Kidney (tissue), 13 donors: ENCODE measurements at regions not wholly inside any gene's neighbourhood (a gene's known extent, or its start where the extent isn't known, plus 50 kb on each side); places are given as distances from the start of the nearest gene placed in this dataset.
A peak's percentile ranks its signal among the peaks of the same experiment; 100 is the strongest.

Source experiments
- DNase-seq, 5 donors: peaks; one replicate each; pipeline ENCODE4 v3.0.0-alpha.2; 2013 to 2020
- FAIRE-seq: peaks from 2 replicates; lab custom pipeline; 2012; peaks lifted over from hg19 to GRCh38; lab: Jason Lieb, UNC
- H3K27ac ChIP-seq, 2 donors: one replicate each; pipeline ENCODE4 v1.7.0; 2013; ENCODE audit warnings: low read depth in 2 of 2, low read length in 2 of 2, inconsistent platforms in 1 of 2
- H3K27me3 ChIP-seq: one replicate; pipeline ENCODE4 v1.7.1; 2013; ENCODE audit warnings: low read length, inconsistent platforms; ENCODE audit not compliant: control insufficient read depth, insufficient read depth
- H3K36me3 ChIP-seq, 3 donors: one replicate each; pipeline versions ENCODE4 v1.7.0 to v1.7.1; 2013; ENCODE audit warnings: low read length in 3 of 3, control low read depth in 1 of 3, inconsistent platforms in 1 of 3; ENCODE audit not compliant: insufficient read depth in 3 of 3, control insufficient read depth in 2 of 3
- H3K4me1 ChIP-seq, 3 donors: one replicate each; pipeline versions ENCODE4 v1.7.0 to v1.7.1; 2013; ENCODE audit warnings: low read length in 3 of 3, inconsistent platforms in 1 of 3, low read depth in 1 of 3; ENCODE audit not compliant: control insufficient read depth in 2 of 3, insufficient read depth in 2 of 3
- H3K4me3 ChIP-seq, 3 donors: one replicate each; pipeline versions ENCODE4 v1.7.0 to v1.8.1; 2013; ENCODE audit warnings: low read length in 3 of 3, control low read depth in 1 of 3, inconsistent platforms in 1 of 3
- H3K9ac ChIP-seq, 3 donors: one replicate each; pipeline versions ENCODE4 v1.7.0 to v1.7.1; 2013; ENCODE audit warnings: low read length in 3 of 3, control low read depth in 1 of 3, inconsistent platforms in 1 of 3
- H3K9me3 ChIP-seq, 3 donors: one replicate each; pipeline versions ENCODE4 v1.7.0 to v1.7.1; 2013; ENCODE audit warnings: low read length in 3 of 3, control low read depth in 1 of 3, inconsistent platforms in 1 of 3; ENCODE audit not compliant: control insufficient read depth in 2 of 3, insufficient read depth in 1 of 3
- CTCF ChIP-seq: IDR thresholded peaks from 3 replicates; pipeline ENCODE4 v1.5.1; 2012; ENCODE audit warnings: mild to moderate bottlenecking, moderate library complexity, borderline replicate concordance; ENCODE audit not compliant: insufficient read depth; ENCODE audit errors: extremely low read depth
- intact Hi-C: fragments of 100-400 bp; cut with DNase I; formaldehyde crosslinking; loops from one replicate; pipeline ENCODE4 v1.11.1; 2022
- donor health status: control.
- donor health status: control.
- donor health status: control.
- donor health status: control.
- donor health status: control.
- donor health status: DM: yes; HTN: yes; CAD: no.
- donor health status: Normal renal cell carcinoma (clear cell type).

- no peaks in the 10 kb centered on the region for H3K4me1 ChIP-seq
- no peak overlapping the region for H3K4me3 ChIP-seq
- TF ChIP-seq CTCF: no peak
- intact Hi-C loops: no loop called here
- no peak overlapping the region for H3K27ac ChIP-seq
- no peak overlapping the region for H3K9ac ChIP-seq
- no peaks in the 10 kb centered on the region for H3K9me3 ChIP-seq
- no peaks in the 10 kb centered on the region for H3K36me3 ChIP-seq
- FAIRE-seq (no peak), DNase-seq (no peak)
- H3K27me3 ChIP-seq: no peaks in the 10 kb centered on the region
Observed at GRCh38 chr12:25829192-25829591, 129.3 kb upstream of the RASSF8 start.

GRCh38 chr12:25830456-25830855, 128.0 kb upstream of the RASSF8 start:
- FAIRE-seq (no peak), DNase-seq (peak in 2 of 5 donors; percentile 13 to 27)
- TF ChIP-seq CTCF: no peak
- no peak overlapping the region for H3K4me3 ChIP-seq
- H3K9me3 ChIP-seq: no peaks in the 10 kb centered on the region
- no peaks in the 10 kb centered on the region for H3K27me3 ChIP-seq
- H3K9ac ChIP-seq: no peak overlapping the region
- no peaks in the 10 kb centered on the region for H3K4me1 ChIP-seq
- H3K36me3 ChIP-seq: no peaks in the 10 kb centered on the region
- intact Hi-C loops: no loop called here
- no peak overlapping the region for H3K27ac ChIP-seq

GRCh38 chr12:25833657-25834056, 124.8 kb upstream of the RASSF8 start:
- Histone ChIP-seq H3K4me1 (no peaks in the 10 kb centered on the region), H3K27ac (no peak overlapping the region), H3K4me3 (no peak overlapping the region), H3K9me3 (no peaks in the 10 kb centered on the region), H3K36me3 (no peaks in the 10 kb centered on the region), H3K9ac (no peak overlapping the region), H3K27me3 (no peaks in the 10 kb centered on the region)
- TF ChIP-seq CTCF: no peak
- no peak for FAIRE-seq
- no peak for DNase-seq
- intact Hi-C loops: no loop called here

GRCh38 chr12:25835385-25835784, 123.1 kb upstream of the RASSF8 start:
- no peak overlapping the region for H3K9ac ChIP-seq
- H3K9me3 ChIP-seq: no peaks in the 10 kb centered on the region
- DNase-seq (no peak), FAIRE-seq (no peak)
- TF ChIP-seq CTCF: no peak
- H3K27ac ChIP-seq: no peak overlapping the region
- no peaks in the 10 kb centered on the region for H3K36me3 ChIP-seq
- no peak overlapping the region for H3K4me3 ChIP-seq
- no peaks in the 10 kb centered on the region for H3K4me1 ChIP-seq
- intact Hi-C loops: no loop called here
- H3K27me3 ChIP-seq: no peaks in the 10 kb centered on the region
